ENCODE measurements at regions not wholly inside any gene's neighbourhood (a gene's known extent, or its start where the extent isn't known, plus 50 kb on each side); places are given as distances from the start of the nearest gene placed in this dataset.

GRCh38 chr5:145307866-145308382 lies 527.2 kb downstream of the PRELID2 start (continued):
- TF ChIP-seq ESRRB (CRISPR knock-in tag; IDR thresholded peaks at IDR 0.05; ENCODE audit: borderline replicate concordance) = no peak
- TF ChIP-seq, protein P1, sequence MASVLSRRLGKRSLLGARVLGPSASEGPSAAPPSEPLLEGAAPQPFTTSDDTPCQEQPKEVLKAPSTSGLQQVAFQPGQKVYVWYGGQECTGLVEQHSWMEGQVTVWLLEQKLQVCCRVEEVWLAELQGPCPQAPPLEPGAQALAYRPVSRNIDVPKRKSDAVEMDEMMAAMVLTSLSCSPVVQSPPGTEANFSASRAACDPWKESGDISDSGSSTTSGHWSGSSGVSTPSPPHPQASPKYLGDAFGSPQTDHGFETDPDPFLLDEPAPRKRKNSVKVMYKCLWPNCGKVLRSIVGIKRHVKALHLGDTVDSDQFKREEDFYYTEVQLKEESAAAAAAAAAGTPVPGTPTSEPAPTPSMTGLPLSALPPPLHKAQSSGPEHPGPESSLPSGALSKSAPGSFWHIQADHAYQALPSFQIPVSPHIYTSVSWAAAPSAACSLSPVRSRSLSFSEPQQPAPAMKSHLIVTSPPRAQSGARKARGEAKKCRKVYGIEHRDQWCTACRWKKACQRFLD (CRISPR knock-in tag; IDR thresholded peaks at IDR 0.05) = no peak

- 0% methylated on average over 1 of the region's 1 CpG for WGBS (ENCODE audit: insufficient coverage, low coverage, missing lambda C conversion rate)
- Histone ChIP-seq H3K9me3 (replicated peaks; ENCODE audit: control insufficient read depth, insufficient read depth, low read depth, low read length) (0 out of 2 replicates have a peak, but pooled peaks cover 2% of the 10 kb centered on the region), H3K27me3 (ENCODE audit: control insufficient read depth in 2 of 2, insufficient read depth in 2 of 2, low read length in 2 of 2) (no peaks in the 10 kb centered on the region), H3K4me3 (no peak overlapping the region), H3K4me1 (replicated peaks in 1 of 2; ENCODE audit: control insufficient read depth in 2 of 2, insufficient read depth in 2 of 2, low read length in 2 of 2) (no peaks in the 10 kb centered on the region), H3K9ac (ENCODE audit: insufficient read depth in 1 of 2, low read depth in 2 of 2, low read length in 2 of 2) (no peak overlapping the region), H4K20me1 (replicated peaks; ENCODE audit: control insufficient read depth, insufficient read depth, low read length) (no peaks in the 10 kb centered on the region), H3K9me1 (ENCODE audit: control insufficient read depth, insufficient read depth, low read length) (no peaks in the 10 kb centered on the region), H2AFZ (ENCODE audit: low read depth, low read length) (no peak overlapping the region), H3K27ac (ENCODE audit: extremely low read depth, low read depth, low read length) (no peak overlapping the region), H3K36me3 (ENCODE audit: control insufficient read depth, insufficient read depth, low read length) (no peaks in the 10 kb centered on the region), H3K4me2 (ENCODE audit: insufficient read depth, low read length) (no peak overlapping the region), H3K79me2 (ENCODE audit: control insufficient read depth, insufficient read depth, low read length) (no peaks in the 10 kb centered on the region)
- intact Hi-C loops (cut with micrococcal nuclease) (no loop called here), in situ Hi-C loops (cut with MboI) (no loop called here)
- ATAC-seq = no peak
- no TSS peak for BruUV-seq (replicated peaks)
- POLR2A ChIA-PET = no interaction called here
- no peak for DNase-seq (ENCODE audit: extremely low read depth in 1 of 4, low spot score in 3 of 4)
- TF ChIP-seq MED1 (CRISPR knock-in tag; IDR thresholded peaks at IDR 0.05; ENCODE audit: borderline replicate concordance) (no peak), HES1 (IDR thresholded peaks at IDR 0.05; ENCODE audit: low read depth) (no peak), BMI1 (IDR thresholded peaks at IDR 0.05; ENCODE audit: low read length) (no peak), ZNF780A (CRISPR knock-in tag; IDR thresholded peaks at IDR 0.05) (no peak), CEBPG (CRISPR knock-in tag; IDR thresholded peaks at IDR 0.05) (no peak), CEBPG (tag; conservative IDR thresholded peaks at IDR 0.05 in 1 of 2, IDR thresholded peaks at IDR 0.05 in 1 of 2) (no peak), TFAM (CRISPR knock-in tag; conservative IDR thresholded peaks at IDR 0.05) (no peak), TFE3 (CRISPR knock-in tag; IDR thresholded peaks at IDR 0.05) (no peak), HEY1 (CRISPR knock-in tag; IDR thresholded peaks at IDR 0.05; ENCODE audit: borderline replicate concordance) (no peak), ZFX (CRISPR knock-in tag; IDR thresholded peaks at IDR 0.05) (no peak), EWSR1 (IDR thresholded peaks at IDR 0.05; ENCODE audit: borderline replicate concordance, low read depth, partially characterized antibody) (no peak), CBX3 (IDR thresholded peaks at IDR 0.05; ENCODE audit: borderline replicate concordance in 1 of 2, low read length in 2 of 2) (no peak)
- TF ChIP-seq, protein P2, sequence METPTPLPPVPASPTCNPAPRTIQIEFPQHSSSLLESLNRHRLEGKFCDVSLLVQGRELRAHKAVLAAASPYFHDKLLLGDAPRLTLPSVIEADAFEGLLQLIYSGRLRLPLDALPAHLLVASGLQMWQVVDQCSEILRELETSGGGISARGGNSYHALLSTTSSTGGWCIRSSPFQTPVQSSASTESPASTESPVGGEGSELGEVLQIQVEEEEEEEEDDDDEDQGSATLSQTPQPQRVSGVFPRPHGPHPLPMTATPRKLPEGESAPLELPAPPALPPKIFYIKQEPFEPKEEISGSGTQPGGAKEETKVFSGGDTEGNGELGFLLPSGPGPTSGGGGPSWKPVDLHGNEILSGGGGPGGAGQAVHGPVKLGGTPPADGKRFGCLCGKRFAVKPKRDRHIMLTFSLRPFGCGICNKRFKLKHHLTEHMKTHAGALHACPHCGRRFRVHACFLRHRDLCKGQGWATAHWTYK (CRISPR knock-in tag; IDR thresholded peaks at IDR 0.05) = no peak
- CTCF ChIA-PET (ENCODE audit: low intra/inter-chr PET ratio) = no interaction called here
- FAIRE-seq = no peak
These were observed 539.8 kb downstream of the PRELID2 start for GRCh38 chr5:145295236-145295835.

Data from K562 (cell line).